Activated naive CD4-positive, alpha-beta T cell treated with anti-CD3 and anti-CD28 coated beads, Interleukin-2, amount 50 U/mL, for 24 hours (primary cell): ENCODE measurements at regions not wholly inside any gene's neighbourhood (a gene's known extent, or its start where the extent isn't known, plus 50 kb on each side); places are given as distances from the start of the nearest gene placed in this dataset.

Experiments
- H3K27ac Mint-ChIP-seq: one replicate; pipeline ENCODE4 v1.8.0; 2021; ENCODE audit warnings: mild to moderate bottlenecking, mixed read lengths
- H3K27me3 Mint-ChIP-seq: one replicate; pipeline ENCODE4 v1.8.0; 2021; ENCODE audit warnings: mixed read lengths
- H3K36me3 Mint-ChIP-seq: one replicate; pipeline ENCODE4 v1.8.0; 2021; ENCODE audit warnings: mixed read lengths
- H3K4me1 Mint-ChIP-seq: one replicate; pipeline ENCODE4 v1.8.0; 2021; ENCODE audit warnings: mixed read lengths
- H3K4me3 Mint-ChIP-seq: one replicate; pipeline ENCODE4 v1.8.0; 2021; ENCODE audit warnings: mild to moderate bottlenecking, mixed read lengths
- H3K9me3 Mint-ChIP-seq: one replicate; pipeline ENCODE4 v1.8.0; 2021; ENCODE audit warnings: mixed read lengths

DNA sequence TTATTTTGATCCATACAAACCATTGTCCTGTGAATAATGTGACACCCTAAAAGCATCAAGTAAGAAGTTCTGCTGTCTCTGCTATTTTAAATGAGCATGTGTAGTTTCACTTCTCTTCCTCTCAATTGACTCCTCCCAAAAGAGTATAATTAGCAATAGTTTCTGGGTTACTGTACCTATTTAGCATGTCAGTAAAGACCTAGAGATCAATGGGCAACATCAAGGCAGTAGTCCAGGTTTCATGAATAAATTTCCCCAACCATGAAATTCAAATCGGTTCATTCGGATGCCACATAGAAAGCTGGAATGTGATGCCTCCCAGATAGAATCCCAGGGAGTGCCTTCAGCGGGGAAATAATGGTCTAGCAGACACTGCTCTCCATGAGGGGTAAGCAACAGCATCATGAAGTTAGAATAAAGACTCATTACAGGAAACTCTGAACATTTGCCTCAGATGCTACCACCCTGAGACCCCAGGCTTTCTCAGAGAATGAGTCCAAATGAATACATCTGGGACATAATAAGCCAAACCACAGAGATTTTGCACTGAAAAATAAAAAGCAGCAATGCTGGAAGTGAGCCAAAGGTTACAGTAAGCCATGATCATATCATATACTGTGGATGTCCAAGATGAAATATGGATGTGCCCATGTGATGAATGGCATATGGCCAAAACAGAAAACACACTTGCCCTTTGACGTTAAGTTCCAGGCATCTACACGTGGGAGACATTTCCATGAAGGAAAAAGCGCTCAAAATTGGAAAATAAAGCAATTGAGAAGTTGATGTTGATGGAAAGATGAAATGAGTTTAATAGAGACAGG, 1107.0 kb upstream of the SEMA6A start:
- H3K4me3 Mint-ChIP-seq = no peak overlapping the region

GRCh38 chr5:117680426-117680825, 1105.8 kb upstream of the SEMA6A start:
- Mint-ChIP-seq H3K4me1 (no peaks in the 10 kb centered on the region), H3K4me3 (no peak overlapping the region), H3K27me3 (no peaks in the 10 kb centered on the region), H3K36me3 (no peaks in the 10 kb centered on the region), H3K9me3 (no peaks in the 10 kb centered on the region), H3K27ac (no peak overlapping the region)

More for the DNA sequence above, 1107.0 kb upstream of the SEMA6A start:
- H3K36me3 Mint-ChIP-seq = no peaks in the 10 kb centered on the region
- H3K4me1 Mint-ChIP-seq = no peaks in the 10 kb centered on the region
- H3K27ac Mint-ChIP-seq = no peak overlapping the region
- H3K9me3 Mint-ChIP-seq = no peaks in the 10 kb centered on the region
- no peaks in the 10 kb centered on the region for H3K27me3 Mint-ChIP-seq

DNA sequence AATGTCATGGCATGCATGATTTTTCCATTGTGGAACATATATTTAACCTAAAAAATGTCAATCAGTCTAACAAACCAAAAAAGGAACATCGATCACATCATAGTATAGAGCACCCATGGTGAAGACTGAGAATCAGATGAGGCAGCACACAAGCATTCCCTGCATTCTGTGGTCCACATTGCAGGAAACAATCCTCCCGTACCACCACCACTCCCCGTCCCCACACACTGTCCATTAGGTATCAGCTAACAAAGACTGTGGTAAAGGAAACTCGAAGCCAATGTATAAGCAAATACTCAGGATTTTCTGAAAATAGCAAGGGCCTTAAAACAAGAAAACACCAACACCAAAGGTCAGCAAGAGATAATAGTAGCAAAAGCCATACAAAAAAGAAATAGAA, 1104.4 kb upstream of the SEMA6A start:
- no peaks in the 10 kb centered on the region for H3K9me3 Mint-ChIP-seq
- no peak overlapping the region for H3K27ac Mint-ChIP-seq

DNA sequence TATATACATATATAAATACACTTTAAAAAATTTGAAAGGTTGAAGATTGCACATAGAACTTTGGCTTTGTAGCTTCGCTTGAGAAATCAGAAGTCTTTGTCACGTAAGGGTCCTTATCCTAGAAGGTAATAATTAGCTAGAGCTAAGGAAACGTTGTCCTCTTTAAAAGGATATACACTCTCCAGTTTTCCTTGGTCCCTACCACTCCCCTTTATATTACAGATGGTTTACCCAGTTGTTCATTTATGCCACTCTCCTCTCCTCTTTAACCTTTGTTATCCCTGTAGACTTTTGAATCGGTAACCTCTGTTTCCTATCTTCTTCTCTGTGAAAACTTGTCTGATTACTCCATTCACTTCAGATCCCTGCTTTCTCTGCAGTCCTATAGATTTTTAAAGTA, 1101.0 kb upstream of the SEMA6A start:
- Mint-ChIP-seq H3K9me3 (peaks cover 4% of the 10 kb centered on the region), H3K4me1 (no peaks in the 10 kb centered on the region), H3K27ac (no peak overlapping the region), H3K27me3 (no peaks in the 10 kb centered on the region), H3K4me3 (no peak overlapping the region), H3K36me3 (no peaks in the 10 kb centered on the region)

More for the DNA sequence above, 1104.4 kb upstream of the SEMA6A start:
- Mint-ChIP-seq H3K27me3 (no peaks in the 10 kb centered on the region), H3K4me1 (no peaks in the 10 kb centered on the region), H3K36me3 (no peaks in the 10 kb centered on the region), H3K4me3 (no peak overlapping the region)

DNA sequence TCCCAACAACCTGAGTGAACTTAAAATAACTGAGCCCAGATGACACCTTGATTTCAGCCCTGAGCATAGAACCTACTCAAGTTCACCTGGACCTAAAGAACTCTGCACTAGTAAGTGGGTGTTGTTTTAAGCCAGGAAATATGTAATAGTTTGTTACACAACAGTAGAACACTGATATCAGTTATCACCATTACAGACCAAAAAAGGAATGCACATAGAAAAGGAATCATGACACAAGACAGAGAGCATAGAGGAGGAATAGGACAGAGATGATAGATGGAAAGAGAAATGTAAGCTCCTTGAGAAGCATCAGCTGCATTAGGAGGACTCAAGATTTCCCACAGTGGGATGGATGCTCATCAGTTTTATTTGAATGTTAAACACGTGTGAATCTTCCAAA, 1096.9 kb upstream of the SEMA6A start:
- Mint-ChIP-seq H3K27ac (no peak overlapping the region), H3K4me3 (no peak overlapping the region), H3K4me1 (no peaks in the 10 kb centered on the region), H3K27me3 (no peaks in the 10 kb centered on the region), H3K9me3 (peaks cover 4% of the 10 kb centered on the region), H3K36me3 (no peaks in the 10 kb centered on the region)

DNA sequence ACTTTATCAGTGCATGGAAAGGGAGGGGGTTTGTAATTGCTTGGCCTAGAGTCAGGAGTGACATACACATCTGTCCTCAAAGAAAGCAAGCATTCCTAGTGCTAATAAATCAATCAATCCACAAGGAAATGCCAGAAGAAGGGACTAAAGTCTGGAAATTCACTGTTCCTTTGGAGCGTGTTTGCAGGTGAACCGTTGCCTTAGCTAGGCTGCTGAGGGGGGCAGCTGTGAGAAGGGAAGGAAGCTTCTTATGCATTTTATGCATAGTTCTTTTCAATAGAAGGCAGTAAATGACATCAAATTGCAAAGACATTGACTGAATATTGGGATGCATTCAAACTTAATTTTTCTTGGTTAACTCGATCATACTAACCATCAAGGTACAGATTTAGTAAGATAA, 1092.5 kb upstream of the SEMA6A start:
- H3K4me3 Mint-ChIP-seq = no peak overlapping the region
- H3K9me3 Mint-ChIP-seq = peaks cover 5% of the 10 kb centered on the region
- no peak overlapping the region for H3K27ac Mint-ChIP-seq
- no peaks in the 10 kb centered on the region for H3K36me3 Mint-ChIP-seq
- H3K27me3 Mint-ChIP-seq = no peaks in the 10 kb centered on the region
- no peaks in the 10 kb centered on the region for H3K4me1 Mint-ChIP-seq

DNA sequence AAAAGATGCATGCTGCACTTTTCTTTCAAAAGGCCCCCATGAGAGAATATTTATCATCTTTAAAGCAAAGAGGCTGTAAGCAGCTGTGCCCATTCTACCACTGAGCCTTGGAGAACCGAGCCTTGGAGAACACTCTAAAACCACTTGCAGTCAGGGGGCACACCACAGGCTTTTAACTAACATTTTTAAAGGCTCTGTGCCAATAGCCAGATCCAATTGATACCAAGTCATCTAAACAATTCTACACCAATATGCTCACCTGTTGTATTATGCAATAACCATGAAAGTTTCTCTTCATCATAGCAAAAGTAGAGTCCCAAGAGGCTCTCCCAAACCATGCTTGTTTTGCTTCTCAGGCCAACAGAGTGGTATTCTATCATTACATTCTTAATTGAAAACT, 1090.5 kb upstream of the SEMA6A start:
- H3K4me3 Mint-ChIP-seq = no peak overlapping the region
- H3K27me3 Mint-ChIP-seq = no peaks in the 10 kb centered on the region
- H3K4me1 Mint-ChIP-seq = no peaks in the 10 kb centered on the region
- H3K27ac Mint-ChIP-seq = no peak overlapping the region
- H3K36me3 Mint-ChIP-seq = no peaks in the 10 kb centered on the region
- peaks cover 5% of the 10 kb centered on the region for H3K9me3 Mint-ChIP-seq

DNA sequence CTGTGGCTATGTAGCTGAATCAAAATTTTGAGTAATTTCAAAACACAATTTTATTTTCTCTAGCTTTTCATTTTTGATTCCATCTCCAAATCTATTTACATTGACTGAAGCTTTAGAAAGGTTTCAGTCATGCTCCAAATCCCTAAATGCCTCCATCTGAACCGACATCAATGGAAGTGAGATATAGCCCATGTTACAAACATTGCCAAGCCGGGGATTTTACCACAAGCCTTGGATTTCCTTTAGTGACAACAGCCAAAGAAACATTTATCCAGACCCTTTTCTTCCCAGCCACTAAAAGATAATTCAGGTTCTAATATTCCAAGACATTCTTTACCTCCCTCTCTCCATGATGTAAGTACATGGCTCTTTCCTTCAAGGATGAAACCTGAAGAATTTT, 1087.7 kb upstream of the SEMA6A start:
- Mint-ChIP-seq H3K4me1 (no peaks in the 10 kb centered on the region), H3K36me3 (no peaks in the 10 kb centered on the region), H3K27me3 (no peaks in the 10 kb centered on the region), H3K9me3 (peaks cover 9% of the 10 kb centered on the region), H3K27ac (no peak overlapping the region), H3K4me3 (no peak overlapping the region)

DNA sequence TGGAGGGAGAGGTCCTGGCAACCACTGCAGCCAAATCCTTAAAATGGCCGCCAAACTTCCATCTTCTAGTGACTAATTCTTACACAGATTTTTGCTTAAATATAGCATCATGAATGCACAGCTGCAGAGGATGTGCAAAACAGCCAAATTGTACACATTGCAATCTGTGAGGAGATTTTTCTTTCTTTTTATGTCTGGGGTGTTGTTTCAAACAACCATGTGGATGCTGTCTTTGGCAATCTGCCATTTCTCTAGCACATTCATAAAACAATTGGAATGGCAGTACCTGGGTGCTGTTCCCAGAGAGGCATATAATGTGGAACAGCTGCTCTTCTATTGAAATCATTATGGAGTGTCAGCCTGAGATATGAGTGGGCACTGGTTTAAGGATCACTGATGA, 1082.9 kb upstream of the SEMA6A start:
- Mint-ChIP-seq H3K36me3 (no peaks in the 10 kb centered on the region), H3K27ac (no peak overlapping the region), H3K27me3 (no peaks in the 10 kb centered on the region), H3K4me1 (no peaks in the 10 kb centered on the region), H3K4me3 (no peak overlapping the region), H3K9me3 (peaks cover 4% of the 10 kb centered on the region)

DNA sequence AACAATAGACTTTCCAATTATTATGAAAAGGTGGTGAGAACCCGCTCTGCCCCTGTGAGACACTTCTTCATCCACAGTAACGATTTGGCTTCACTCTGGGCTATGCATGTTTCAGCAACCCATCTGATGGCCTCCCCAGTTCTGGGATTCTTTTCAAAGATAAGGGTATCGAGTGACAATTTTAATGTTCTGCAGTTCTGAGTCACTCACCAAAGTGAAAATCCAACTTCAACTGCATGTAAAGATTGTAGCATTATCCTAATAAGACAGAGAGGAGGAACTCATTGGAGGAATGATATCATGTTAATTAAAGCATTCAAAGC, 1078.3 kb upstream of the SEMA6A start:
- H3K27me3 Mint-ChIP-seq = no peaks in the 10 kb centered on the region

DNA sequence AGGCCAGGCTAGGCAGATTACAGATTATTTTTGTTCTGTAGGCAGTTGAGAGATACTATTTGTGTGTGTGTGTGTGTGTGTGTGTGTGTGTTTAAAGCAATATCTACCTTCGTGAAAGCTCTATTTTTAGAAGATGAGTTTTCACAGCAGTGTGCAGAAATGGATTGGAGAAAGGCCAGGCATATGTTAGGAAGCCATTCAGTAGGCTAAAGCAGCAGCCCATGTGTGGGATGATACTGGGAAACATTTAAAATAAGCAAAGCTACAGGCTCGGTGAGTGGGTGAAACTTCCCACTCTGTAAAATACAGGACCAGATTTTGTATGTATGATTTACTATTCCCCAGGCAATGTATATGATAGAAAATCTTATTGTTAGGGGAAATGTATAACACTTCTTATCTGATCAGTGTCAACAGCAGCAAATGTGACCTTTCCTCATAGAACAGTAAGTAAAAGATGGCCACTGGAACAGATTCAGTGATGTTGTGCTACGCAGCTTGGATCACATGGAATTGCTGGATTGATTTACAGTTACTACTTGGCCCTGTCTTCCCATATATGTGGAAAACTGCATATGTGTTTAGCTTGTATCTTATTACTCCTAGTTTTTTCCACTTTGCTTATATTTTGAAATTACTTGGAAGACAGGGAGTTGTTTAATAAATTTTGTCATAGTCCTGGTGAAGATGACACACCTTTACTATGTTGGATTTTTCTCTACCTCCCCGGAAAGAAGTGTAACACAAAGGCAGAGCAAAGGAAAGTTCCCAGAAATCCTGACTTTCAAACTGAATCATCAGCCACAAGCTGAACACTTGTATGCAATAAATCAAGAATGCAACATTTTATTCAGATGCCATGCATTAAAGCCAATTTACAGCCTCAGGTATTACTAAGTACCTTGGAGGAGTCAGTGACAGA, 1077.7 kb upstream of the SEMA6A start:
- Mint-ChIP-seq H3K36me3 (no peaks in the 10 kb centered on the region), H3K9me3 (peaks cover 4% of the 10 kb centered on the region), H3K27ac (no peak overlapping the region), H3K4me1 (no peaks in the 10 kb centered on the region), H3K4me3 (no peak overlapping the region), H3K27me3 (no peaks in the 10 kb centered on the region)

More for the DNA sequence above, 1078.3 kb upstream of the SEMA6A start:
- Mint-ChIP-seq H3K27ac (no peak overlapping the region), H3K4me3 (no peak overlapping the region), H3K36me3 (no peaks in the 10 kb centered on the region), H3K4me1 (no peaks in the 10 kb centered on the region), H3K9me3 (peaks cover 4% of the 10 kb centered on the region)

- Mint-ChIP-seq H3K9me3 (peaks cover 4% of the 10 kb centered on the region), H3K4me1 (no peaks in the 10 kb centered on the region), H3K36me3 (no peaks in the 10 kb centered on the region), H3K27ac (no peak overlapping the region), H3K27me3 (no peaks in the 10 kb centered on the region), H3K4me3 (no peak overlapping the region)
Observed at GRCh38 chr5:117649821-117650220, 1075.2 kb upstream of the SEMA6A start.

GRCh38 chr5:117645400-117645799, 1070.8 kb upstream of the SEMA6A start:
- no peaks in the 10 kb centered on the region for H3K27me3 Mint-ChIP-seq
- no peaks in the 10 kb centered on the region for H3K4me1 Mint-ChIP-seq
- H3K4me3 Mint-ChIP-seq = no peak overlapping the region
- peaks cover 4% of the 10 kb centered on the region for H3K9me3 Mint-ChIP-seq
- no peak overlapping the region for H3K27ac Mint-ChIP-seq
- H3K36me3 Mint-ChIP-seq = no peaks in the 10 kb centered on the region

DNA sequence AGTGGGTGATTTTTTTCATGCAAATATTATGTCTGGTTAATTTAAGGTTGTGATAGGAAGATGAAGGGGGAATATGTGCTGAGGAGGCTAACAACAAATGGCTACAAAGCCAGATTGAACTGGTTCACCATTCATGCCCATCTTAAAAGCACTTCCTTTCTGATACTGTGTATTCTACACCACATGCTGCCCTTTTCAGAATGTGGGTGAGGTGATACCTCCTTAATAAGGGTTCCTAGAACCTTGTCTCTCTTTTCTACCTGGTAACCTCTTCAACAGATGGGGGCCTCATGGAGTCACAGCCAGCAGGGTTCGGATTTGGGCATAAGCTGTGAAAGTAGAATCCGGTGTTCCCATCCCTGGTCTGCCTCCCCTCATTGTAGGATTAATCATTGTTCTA, 1064.0 kb upstream of the SEMA6A start:
- Mint-ChIP-seq H3K27me3 (no peaks in the 10 kb centered on the region), H3K27ac (no peak overlapping the region), H3K9me3 (no peaks in the 10 kb centered on the region), H3K4me1 (no peaks in the 10 kb centered on the region), H3K4me3 (no peak overlapping the region), H3K36me3 (no peaks in the 10 kb centered on the region)

- Mint-ChIP-seq H3K27ac (no peak overlapping the region), H3K27me3 (no peaks in the 10 kb centered on the region), H3K9me3 (peaks cover 28% of the 10 kb centered on the region), H3K4me1 (no peaks in the 10 kb centered on the region), H3K4me3 (no peak overlapping the region), H3K36me3 (no peaks in the 10 kb centered on the region)
Observed at GRCh38 chr5:117633093-117633492, 1058.5 kb upstream of the SEMA6A start.

DNA sequence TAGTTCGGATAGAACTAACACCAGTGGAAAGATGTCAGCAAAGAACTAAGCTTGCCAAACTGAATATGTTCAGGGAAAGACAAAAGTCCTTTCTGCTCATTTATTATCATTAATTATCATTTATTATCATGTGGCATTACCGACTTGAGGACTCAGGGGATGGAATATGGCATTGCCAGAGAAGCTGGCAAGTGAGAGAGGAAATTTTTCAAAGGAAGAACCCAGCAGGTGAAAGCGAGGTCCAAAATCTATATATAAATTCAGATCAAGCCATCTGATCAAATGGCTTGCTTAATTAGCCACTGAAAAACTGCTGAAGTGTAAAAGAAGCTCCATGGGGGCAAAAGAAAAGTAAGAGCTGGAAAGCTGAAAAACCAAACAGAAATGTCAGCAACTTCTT, 1049.6 kb upstream of the SEMA6A start:
- no peaks in the 10 kb centered on the region for H3K36me3 Mint-ChIP-seq
- H3K27ac Mint-ChIP-seq = no peak overlapping the region
- H3K4me1 Mint-ChIP-seq = no peaks in the 10 kb centered on the region
- H3K9me3 Mint-ChIP-seq = peaks cover 10% of the 10 kb centered on the region
- H3K27me3 Mint-ChIP-seq = no peaks in the 10 kb centered on the region
- no peak overlapping the region for H3K4me3 Mint-ChIP-seq
